ENCODE measurements at regions not wholly inside any gene's neighbourhood (a gene's known extent, or its start where the extent isn't known, plus 50 kb on each side); places are given as distances from the start of the nearest gene placed in this dataset.

GRCh38 chr12:68490476-68490875 is 120.2 kb upstream of the RAP1B start:
- TF ChIP-seq POLR2A (IDR thresholded peaks at IDR 0.05) (no peak), CTCF (IDR thresholded peaks at IDR 0.05 in 8 of 11, conservative IDR thresholded peaks at IDR 0.05 in 3 of 11) (no peak), POLR2AphosphoS5 (IDR thresholded peaks at IDR 0.05) (no peak)
